ENCODE measurements at regions not wholly inside any gene's neighbourhood (a gene's known extent, or its start where the extent isn't known, plus 50 kb on each side); places are given as distances from the start of the nearest gene placed in this dataset.

DNA sequence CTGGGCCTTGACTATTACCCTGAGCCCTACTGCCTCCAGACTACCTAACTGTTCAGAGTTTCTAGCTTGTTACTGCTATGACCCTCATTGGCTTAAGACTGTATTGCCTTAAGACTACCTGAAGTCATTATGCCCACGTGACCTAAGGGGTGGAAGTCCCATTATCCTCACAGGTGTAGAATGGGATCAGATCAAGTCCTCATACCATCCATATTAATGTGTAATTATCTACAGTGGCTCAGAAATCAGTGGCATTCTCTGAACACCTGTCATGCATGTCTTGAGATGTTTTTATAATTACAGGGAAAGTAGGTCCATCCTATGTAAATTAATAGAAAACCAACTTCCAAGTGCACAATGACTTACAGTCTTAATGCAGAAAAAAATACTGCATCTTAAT is 124.0 kb upstream of the CDC42EP3 start:
- Histone ChIP-seq H3K9me3 (no peaks in the 10 kb centered on the region), H3K4me1 (peaks cover 19% of the 10 kb centered on the region), H3K4me3 (no peak overlapping the region), H3K4me2 (no peak overlapping the region), H3K27ac (peak overlapping the region in 1 of 2 experiments; percentile 12; a peak in 2 of 6 replicates)
- TF ChIP-seq, protein P1, sequence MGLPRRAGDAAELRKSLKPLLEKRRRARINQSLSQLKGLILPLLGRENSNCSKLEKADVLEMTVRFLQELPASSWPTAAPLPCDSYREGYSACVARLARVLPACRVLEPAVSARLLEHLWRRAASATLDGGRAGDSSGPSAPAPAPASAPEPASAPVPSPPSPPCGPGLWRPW (IDR thresholded peaks at IDR 0.05): no peak
- TF ChIP-seq ESRRA (IDR thresholded peaks at IDR 0.05; ENCODE audit: borderline replicate concordance, low read length) (no peak), FOSB (CRISPR knock-in tag; IDR thresholded peaks at IDR 0.05) (no peak)
- TF ChIP-seq, protein P2, sequence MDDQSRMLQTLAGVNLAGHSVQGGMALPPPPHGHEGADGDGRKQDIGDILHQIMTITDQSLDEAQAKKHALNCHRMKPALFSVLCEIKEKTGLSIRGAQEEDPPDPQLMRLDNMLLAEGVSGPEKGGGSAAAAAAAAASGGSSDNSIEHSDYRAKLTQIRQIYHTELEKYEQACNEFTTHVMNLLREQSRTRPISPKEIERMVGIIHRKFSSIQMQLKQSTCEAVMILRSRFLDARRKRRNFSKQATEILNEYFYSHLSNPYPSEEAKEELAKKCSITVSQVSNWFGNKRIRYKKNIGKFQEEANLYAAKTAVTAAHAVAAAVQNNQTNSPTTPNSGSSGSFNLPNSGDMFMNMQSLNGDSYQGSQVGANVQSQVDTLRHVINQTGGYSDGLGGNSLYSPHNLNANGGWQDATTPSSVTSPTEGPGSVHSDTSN (IDR thresholded peaks at IDR 0.05): no peak
- TF ChIP-seq, protein P3, sequence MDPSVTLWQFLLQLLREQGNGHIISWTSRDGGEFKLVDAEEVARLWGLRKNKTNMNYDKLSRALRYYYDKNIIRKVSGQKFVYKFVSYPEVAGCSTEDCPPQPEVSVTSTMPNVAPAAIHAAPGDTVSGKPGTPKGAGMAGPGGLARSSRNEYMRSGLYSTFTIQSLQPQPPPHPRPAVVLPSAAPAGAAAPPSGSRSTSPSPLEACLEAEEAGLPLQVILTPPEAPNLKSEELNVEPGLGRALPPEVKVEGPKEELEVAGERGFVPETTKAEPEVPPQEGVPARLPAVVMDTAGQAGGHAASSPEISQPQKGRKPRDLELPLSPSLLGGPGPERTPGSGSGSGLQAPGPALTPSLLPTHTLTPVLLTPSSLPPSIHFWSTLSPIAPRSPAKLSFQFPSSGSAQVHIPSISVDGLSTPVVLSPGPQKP (IDR thresholded peaks at IDR 0.05; ENCODE audit: low read depth, low read length): no peak
- 94% methylated on average over 1 of the region's 1 CpG for WGBS (ENCODE audit: missing lambda C conversion rate)
- CTCF ChIA-PET: interaction anchor here (0.7 to 2.3 kb wide), 6 partner anchors 9 to 380 kb away, joined by 3 to 8 read pairs (median 6); no protein-coding TSS in a partner anchor
- FAIRE-seq: no peak
- POLR2A ChIA-PET: no interaction called here
- no peak for ATAC-seq
- no peak for DNase-seq (ENCODE audit: low read depth in 1 of 2, low spot score in 1 of 2)

DNA sequence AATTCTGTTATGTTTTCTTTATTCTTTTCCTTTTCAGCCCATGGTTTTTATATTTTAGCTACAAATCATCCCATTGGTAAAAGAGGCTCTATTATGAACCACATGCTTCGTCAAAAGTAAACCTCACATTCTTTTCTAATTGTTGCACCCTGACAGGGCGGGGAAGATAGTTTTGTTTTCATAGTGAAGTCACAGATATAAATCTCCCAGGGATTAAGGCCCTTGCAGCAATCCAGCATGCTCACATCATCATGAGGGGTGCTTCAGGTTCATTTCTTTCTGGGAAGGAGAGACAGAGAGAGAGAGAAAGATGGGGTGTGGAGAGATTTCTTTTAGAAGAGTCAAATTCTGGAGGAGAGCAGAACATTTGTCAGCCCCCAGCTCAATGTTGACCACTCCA is 124.5 kb upstream of the CDC42EP3 start:
- Histone ChIP-seq H3K27ac (peak overlapping the region; percentile 29 to 38; a peak in 5 of 6 replicates), H3K4me3 (no peak overlapping the region), H3K9me3 (no peaks in the 10 kb centered on the region), H3K4me2 (peak overlapping the region; percentile 1; the same call in 1 of the 3 replicates), H3K4me1 (peaks cover 23% of the 10 kb centered on the region)
- no peak for ATAC-seq
- FAIRE-seq: no peak
- DNase-seq (ENCODE audit: low read depth in 1 of 2, low spot score in 1 of 2): no peak
- ChIA-PET POLR2A (no interaction called here), CTCF (interaction anchor here (0.7 to 3.5 kb wide), 7 partner anchors 9 to 400 kb away, joined by 3 to 13 read pairs (median 6); no protein-coding TSS in a partner anchor)
- TF ChIP-seq TFCP2L1 (CRISPR knock-in tag; IDR thresholded peaks at IDR 0.05) (no peak), JUNB (IDR thresholded peaks at IDR 0.05) (no peak), RARB (CRISPR knock-in tag; IDR thresholded peaks at IDR 0.05) (no peak), FOSB (CRISPR knock-in tag; IDR thresholded peaks at IDR 0.05) (no peak), SMC3 (IDR thresholded peaks at IDR 0.05) (no peak), RAD21 (conservative IDR thresholded peaks at IDR 0.05 in 1 of 2, IDR thresholded peaks at IDR 0.05 in 1 of 2) (no peak), RCOR1 (IDR thresholded peaks at IDR 0.05; ENCODE audit: low read depth, low read length) (no peak), RFX5 (IDR thresholded peaks at IDR 0.05) (no peak), PHF8 (IDR thresholded peaks at IDR 0.05; ENCODE audit: borderline replicate concordance, low read depth) (no peak), SREBF2 (IDR thresholded peaks at IDR 0.05) (no peak), BHLHE40 (IDR thresholded peaks at IDR 0.05; ENCODE audit: low read depth, low read length) (no peak), FOXS1 (CRISPR knock-in tag; IDR thresholded peaks at IDR 0.05) (no peak), ZNF302 (CRISPR knock-in tag; IDR thresholded peaks at IDR 0.05) (no peak), HOXA7 (CRISPR knock-in tag; IDR thresholded peaks at IDR 0.05) (no peak), NFE2L2 (conservative IDR thresholded peaks at IDR 0.05; ENCODE audit: low read length) (no peak), HDAC2 (IDR thresholded peaks at IDR 0.05) (no peak), NPAS2 (CRISPR knock-in tag; IDR thresholded peaks at IDR 0.05; ENCODE audit: borderline replicate concordance) (no peak)
- TF ChIP-seq, protein P4, sequence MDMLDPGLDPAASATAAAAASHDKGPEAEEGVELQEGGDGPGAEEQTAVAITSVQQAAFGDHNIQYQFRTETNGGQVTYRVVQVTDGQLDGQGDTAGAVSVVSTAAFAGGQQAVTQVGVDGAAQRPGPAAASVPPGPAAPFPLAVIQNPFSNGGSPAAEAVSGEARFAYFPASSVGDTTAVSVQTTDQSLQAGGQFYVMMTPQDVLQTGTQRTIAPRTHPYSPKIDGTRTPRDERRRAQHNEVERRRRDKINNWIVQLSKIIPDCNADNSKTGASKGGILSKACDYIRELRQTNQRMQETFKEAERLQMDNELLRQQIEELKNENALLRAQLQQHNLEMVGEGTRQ (IDR thresholded peaks at IDR 0.05): no peak
- 70% methylated on average over 2 of the region's 2 CpGs for WGBS (ENCODE audit: missing lambda C conversion rate)

DNA sequence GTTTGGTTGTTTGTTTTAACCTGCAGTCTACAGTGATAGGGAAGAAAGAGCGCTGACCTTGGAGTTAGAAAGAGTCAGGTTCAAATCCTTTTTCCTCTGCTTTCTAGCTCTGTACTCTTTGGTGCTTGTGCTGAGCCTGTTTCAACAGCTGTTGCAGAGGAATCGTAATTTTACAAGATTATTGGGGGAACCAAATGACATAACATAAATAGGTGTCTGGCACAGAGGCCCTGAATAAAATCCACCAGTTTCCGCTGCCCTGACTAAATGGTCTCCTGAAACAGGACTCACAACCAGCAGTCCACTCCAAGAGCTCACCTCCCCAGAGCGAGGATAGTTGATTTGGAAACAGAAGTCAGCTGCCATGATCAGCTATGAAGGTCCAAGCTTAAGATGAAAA is 125.0 kb upstream of the CDC42EP3 start:
- TF ChIP-seq FOSB (CRISPR knock-in tag; IDR thresholded peaks at IDR 0.05) (no peak), CHD2 (IDR thresholded peaks at IDR 0.05; ENCODE audit: low read length, partially characterized antibody) (no peak)
- TF ChIP-seq, protein P2 (IDR thresholded peaks at IDR 0.05): no peak
- TF ChIP-seq, protein P5, sequence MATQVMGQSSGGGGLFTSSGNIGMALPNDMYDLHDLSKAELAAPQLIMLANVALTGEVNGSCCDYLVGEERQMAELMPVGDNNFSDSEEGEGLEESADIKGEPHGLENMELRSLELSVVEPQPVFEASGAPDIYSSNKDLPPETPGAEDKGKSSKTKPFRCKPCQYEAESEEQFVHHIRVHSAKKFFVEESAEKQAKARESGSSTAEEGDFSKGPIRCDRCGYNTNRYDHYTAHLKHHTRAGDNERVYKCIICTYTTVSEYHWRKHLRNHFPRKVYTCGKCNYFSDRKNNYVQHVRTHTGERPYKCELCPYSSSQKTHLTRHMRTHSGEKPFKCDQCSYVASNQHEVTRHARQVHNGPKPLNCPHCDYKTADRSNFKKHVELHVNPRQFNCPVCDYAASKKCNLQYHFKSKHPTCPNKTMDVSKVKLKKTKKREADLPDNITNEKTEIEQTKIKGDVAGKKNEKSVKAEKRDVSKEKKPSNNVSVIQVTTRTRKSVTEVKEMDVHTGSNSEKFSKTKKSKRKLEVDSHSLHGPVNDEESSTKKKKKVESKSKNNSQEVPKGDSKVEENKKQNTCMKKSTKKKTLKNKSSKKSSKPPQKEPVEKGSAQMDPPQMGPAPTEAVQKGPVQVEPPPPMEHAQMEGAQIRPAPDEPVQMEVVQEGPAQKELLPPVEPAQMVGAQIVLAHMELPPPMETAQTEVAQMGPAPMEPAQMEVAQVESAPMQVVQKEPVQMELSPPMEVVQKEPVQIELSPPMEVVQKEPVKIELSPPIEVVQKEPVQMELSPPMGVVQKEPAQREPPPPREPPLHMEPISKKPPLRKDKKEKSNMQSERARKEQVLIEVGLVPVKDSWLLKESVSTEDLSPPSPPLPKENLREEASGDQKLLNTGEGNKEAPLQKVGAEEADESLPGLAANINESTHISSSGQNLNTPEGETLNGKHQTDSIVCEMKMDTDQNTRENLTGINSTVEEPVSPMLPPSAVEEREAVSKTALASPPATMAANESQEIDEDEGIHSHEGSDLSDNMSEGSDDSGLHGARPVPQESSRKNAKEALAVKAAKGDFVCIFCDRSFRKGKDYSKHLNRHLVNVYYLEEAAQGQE (IDR thresholded peaks at IDR 0.05): no peak
- Histone ChIP-seq H3K9me3 (no peaks in the 10 kb centered on the region), H3K4me1 (peaks cover 29% of the 10 kb centered on the region), H3K27ac (peak overlapping the region; percentile 29 to 38; a peak in 5 of 6 replicates), H3K4me2 (peak overlapping the region; percentile 1; the same call in 1 of the 3 replicates), H3K4me3 (no peak overlapping the region)
- WGBS (ENCODE audit: missing lambda C conversion rate): 81% methylated on average over 4 of the region's 4 CpGs
- no peak for DNase-seq (ENCODE audit: low read depth in 1 of 2, low spot score in 1 of 2)
- ChIA-PET CTCF (interaction anchor here (1.0 to 3.5 kb wide), 6 partner anchors 16 to 401 kb away, joined by 3 to 13 read pairs (median 6); no protein-coding TSS in a partner anchor), POLR2A (no interaction called here)
- ATAC-seq: no peak
- no peak for FAIRE-seq

Data from A549 (cell line).